ENCODE measurements at regions not wholly inside any gene's neighbourhood (a gene's known extent, or its start where the extent isn't known, plus 50 kb on each side); places are given as distances from the start of the nearest gene placed in this dataset.

- TF ChIP-seq EZH2 (IDR thresholded peaks at IDR 0.05) (no peak), POLR2AphosphoS5 (IDR thresholded peaks at IDR 0.05; ENCODE audit: borderline replicate concordance, low read depth, low read length) (no peak)
Measured at GRCh38 chrX:10055430-10055829, 88.3 kb downstream of the CLDN34 start.

Measured in SK-N-MC (cell line).